ENCODE measurements at regions not wholly inside any gene's neighbourhood (a gene's known extent, or its start where the extent isn't known, plus 50 kb on each side); places are given as distances from the start of the nearest gene placed in this dataset.

DNA sequence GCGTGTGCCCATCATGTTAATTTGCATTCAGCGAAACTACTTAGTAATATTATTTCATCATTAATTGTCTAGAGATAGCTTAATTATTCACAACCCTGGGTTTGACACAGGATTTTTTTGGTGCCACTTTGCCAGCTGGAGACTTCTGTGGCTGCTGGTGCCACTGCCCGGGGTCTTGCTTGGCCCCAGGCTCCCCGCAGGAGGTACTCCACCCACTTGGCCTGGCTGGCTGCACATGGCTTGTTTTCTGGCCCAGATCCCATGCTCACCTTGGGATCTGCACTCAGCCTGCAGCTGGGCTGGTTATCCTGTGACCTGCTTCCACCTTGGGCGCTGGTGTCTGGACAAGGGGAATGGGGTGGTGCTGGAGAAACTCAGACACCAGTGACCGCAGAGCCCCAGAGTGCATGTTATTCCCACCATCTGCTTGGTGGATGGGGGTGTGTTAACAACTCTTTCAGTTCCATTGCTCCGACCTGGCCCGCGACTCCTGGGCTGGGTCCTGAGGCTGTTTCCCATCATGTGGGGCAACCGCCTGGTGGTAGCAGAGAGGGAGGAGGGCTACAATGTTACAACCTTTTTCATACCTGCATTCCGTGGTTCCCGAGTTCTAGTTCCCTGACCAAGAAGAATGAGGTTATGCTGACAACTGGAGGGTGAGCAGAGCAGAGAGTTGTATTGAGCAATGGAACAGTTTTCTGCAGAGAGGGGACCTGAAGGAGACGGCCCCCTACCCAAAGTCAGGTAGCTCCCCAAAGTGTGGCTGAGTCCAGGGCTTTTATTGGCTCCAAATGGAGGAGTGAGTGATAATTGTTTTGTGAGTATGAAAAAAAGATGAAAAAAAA lies 1950.0 kb upstream of the IGFBP7 start:
- TF ChIP-seq, protein P1, sequence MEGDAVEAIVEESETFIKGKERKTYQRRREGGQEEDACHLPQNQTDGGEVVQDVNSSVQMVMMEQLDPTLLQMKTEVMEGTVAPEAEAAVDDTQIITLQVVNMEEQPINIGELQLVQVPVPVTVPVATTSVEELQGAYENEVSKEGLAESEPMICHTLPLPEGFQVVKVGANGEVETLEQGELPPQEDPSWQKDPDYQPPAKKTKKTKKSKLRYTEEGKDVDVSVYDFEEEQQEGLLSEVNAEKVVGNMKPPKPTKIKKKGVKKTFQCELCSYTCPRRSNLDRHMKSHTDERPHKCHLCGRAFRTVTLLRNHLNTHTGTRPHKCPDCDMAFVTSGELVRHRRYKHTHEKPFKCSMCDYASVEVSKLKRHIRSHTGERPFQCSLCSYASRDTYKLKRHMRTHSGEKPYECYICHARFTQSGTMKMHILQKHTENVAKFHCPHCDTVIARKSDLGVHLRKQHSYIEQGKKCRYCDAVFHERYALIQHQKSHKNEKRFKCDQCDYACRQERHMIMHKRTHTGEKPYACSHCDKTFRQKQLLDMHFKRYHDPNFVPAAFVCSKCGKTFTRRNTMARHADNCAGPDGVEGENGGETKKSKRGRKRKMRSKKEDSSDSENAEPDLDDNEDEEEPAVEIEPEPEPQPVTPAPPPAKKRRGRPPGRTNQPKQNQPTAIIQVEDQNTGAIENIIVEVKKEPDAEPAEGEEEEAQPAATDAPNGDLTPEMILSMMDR (conservative IDR thresholded peaks at IDR 0.05; ENCODE audit: low read depth in 2 of 2) = no peak
- no peak for TF ChIP-seq POLR2AphosphoS5 (IDR thresholded peaks at IDR 0.05; ENCODE audit: low read depth)
- TF ChIP-seq, protein P2, sequence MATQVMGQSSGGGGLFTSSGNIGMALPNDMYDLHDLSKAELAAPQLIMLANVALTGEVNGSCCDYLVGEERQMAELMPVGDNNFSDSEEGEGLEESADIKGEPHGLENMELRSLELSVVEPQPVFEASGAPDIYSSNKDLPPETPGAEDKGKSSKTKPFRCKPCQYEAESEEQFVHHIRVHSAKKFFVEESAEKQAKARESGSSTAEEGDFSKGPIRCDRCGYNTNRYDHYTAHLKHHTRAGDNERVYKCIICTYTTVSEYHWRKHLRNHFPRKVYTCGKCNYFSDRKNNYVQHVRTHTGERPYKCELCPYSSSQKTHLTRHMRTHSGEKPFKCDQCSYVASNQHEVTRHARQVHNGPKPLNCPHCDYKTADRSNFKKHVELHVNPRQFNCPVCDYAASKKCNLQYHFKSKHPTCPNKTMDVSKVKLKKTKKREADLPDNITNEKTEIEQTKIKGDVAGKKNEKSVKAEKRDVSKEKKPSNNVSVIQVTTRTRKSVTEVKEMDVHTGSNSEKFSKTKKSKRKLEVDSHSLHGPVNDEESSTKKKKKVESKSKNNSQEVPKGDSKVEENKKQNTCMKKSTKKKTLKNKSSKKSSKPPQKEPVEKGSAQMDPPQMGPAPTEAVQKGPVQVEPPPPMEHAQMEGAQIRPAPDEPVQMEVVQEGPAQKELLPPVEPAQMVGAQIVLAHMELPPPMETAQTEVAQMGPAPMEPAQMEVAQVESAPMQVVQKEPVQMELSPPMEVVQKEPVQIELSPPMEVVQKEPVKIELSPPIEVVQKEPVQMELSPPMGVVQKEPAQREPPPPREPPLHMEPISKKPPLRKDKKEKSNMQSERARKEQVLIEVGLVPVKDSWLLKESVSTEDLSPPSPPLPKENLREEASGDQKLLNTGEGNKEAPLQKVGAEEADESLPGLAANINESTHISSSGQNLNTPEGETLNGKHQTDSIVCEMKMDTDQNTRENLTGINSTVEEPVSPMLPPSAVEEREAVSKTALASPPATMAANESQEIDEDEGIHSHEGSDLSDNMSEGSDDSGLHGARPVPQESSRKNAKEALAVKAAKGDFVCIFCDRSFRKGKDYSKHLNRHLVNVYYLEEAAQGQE (IDR thresholded peaks at IDR 0.05; ENCODE audit: unreplicated experiment) = no peak
- TF ChIP-seq EZH2 (IDR thresholded peaks at IDR 0.05; ENCODE audit: low read depth, unreplicated experiment) = no peak
- TF ChIP-seq, protein P3, sequence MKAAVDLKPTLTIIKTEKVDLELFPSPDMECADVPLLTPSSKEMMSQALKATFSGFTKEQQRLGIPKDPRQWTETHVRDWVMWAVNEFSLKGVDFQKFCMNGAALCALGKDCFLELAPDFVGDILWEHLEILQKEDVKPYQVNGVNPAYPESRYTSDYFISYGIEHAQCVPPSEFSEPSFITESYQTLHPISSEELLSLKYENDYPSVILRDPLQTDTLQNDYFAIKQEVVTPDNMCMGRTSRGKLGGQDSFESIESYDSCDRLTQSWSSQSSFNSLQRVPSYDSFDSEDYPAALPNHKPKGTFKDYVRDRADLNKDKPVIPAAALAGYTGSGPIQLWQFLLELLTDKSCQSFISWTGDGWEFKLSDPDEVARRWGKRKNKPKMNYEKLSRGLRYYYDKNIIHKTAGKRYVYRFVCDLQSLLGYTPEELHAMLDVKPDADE (IDR thresholded peaks at IDR 0.05) = no peak
- TF ChIP-seq CREB1 (CRISPR knock-in tag; IDR thresholded peaks at IDR 0.05; ENCODE audit: low read depth) = no peak
- TF ChIP-seq ZNF114 (CRISPR knock-in tag; IDR thresholded peaks at IDR 0.05) = no peak
- TF ChIP-seq JUNB (IDR thresholded peaks at IDR 0.05; ENCODE audit: unreplicated experiment) = no peak
- TF ChIP-seq EZH2phosphoT487 (IDR thresholded peaks at IDR 0.05; ENCODE audit: unreplicated experiment) = no peak
- no peak for TF ChIP-seq ZNF331 (CRISPR knock-in tag; IDR thresholded peaks at IDR 0.05; ENCODE audit: low read depth)
- no peak for TF ChIP-seq STAT1 (IDR thresholded peaks at IDR 0.05; ENCODE audit: unreplicated experiment)
- no peak for TF ChIP-seq NANOG (IDR thresholded peaks at IDR 0.05; ENCODE audit: borderline replicate concordance)
- TF ChIP-seq, protein P4, sequence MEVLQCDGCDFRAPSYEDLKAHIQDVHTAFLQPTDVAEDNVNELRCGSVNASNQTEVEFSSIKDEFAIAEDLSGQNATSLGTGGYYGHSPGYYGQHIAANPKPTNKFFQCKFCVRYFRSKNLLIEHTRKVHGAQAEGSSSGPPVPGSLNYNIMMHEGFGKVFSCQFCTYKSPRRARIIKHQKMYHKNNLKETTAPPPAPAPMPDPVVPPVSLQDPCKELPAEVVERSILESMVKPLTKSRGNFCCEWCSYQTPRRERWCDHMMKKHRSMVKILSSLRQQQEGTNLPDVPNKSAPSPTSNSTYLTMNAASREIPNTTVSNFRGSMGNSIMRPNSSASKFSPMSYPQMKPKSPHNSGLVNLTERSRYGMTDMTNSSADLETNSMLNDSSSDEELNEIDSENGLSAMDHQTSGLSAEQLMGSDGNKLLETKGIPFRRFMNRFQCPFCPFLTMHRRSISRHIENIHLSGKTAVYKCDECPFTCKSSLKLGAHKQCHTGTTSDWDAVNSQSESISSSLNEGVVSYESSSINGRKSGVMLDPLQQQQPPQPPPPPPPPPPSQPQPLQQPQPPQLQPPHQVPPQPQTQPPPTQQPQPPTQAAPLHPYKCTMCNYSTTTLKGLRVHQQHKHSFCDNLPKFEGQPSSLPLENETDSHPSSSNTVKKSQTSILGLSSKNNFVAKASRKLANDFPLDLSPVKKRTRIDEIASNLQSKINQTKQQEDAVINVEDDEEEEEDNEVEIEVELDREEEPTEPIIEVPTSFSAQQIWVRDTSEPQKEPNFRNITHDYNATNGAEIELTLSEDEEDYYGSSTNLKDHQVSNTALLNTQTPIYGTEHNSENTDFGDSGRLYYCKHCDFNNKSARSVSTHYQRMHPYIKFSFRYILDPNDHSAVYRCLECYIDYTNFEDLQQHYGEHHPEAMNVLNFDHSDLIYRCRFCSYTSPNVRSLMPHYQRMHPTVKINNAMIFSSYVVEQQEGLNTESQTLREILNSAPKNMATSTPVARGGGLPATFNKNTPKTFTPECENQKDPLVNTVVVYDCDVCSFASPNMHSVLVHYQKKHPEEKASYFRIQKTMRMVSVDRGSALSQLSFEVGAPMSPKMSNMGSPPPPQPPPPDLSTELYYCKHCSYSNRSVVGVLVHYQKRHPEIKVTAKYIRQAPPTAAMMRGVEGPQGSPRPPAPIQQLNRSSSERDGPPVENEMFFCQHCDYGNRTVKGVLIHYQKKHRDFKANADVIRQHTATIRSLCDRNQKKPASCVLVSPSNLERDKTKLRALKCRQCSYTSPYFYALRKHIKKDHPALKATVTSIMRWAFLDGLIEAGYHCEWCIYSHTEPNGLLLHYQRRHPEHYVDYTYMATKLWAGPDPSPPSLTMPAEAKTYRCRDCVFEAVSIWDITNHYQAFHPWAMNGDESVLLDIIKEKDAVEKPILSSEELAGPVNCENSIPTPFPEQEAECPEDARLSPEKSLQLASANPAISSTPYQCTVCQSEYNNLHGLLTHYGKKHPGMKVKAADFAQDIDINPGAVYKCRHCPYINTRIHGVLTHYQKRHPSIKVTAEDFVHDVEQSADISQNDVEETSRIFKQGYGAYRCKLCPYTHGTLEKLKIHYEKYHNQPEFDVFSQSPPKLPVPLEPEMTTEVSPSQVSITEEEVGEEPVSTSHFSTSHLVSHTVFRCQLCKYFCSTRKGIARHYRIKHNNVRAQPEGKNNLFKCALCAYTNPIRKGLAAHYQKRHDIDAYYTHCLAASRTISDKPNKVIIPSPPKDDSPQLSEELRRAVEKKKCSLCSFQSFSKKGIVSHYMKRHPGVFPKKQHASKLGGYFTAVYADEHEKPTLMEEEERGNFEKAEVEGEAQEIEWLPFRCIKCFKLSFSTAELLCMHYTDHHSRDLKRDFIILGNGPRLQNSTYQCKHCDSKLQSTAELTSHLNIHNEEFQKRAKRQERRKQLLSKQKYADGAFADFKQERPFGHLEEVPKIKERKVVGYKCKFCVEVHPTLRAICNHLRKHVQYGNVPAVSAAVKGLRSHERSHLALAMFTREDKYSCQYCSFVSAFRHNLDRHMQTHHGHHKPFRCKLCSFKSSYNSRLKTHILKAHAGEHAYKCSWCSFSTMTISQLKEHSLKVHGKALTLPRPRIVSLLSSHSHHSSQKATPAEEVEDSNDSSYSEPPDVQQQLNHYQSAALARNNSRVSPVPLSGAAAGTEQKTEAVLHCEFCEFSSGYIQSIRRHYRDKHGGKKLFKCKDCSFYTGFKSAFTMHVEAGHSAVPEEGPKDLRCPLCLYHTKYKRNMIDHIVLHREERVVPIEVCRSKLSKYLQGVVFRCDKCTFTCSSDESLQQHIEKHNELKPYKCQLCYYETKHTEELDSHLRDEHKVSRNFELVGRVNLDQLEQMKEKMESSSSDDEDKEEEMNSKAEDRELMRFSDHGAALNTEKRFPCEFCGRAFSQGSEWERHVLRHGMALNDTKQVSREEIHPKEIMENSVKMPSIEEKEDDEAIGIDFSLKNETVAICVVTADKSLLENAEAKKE (CRISPR knock-in tag; IDR thresholded peaks at IDR 0.05) = no peak
